ENCODE measurements at regions not wholly inside any gene's neighbourhood (a gene's known extent, or its start where the extent isn't known, plus 50 kb on each side); places are given as distances from the start of the nearest gene placed in this dataset.

- Histone ChIP-seq H4K20me1 (replicated peaks in 1 of 2; ENCODE audit: control insufficient read depth in 1 of 2, insufficient read depth in 2 of 2, low read length in 2 of 2) (no peaks in the 10 kb centered on the region), H2BK5ac (ENCODE audit: low read depth, low read length) (no peak overlapping the region), H3K4ac (replicated peaks; ENCODE audit: insufficient read length, low read depth, low read length) (no peak overlapping the region), H3K27ac (ENCODE audit: low read depth, low read length) (no peak overlapping the region), H3K23ac (ENCODE audit: insufficient read length) (no peak overlapping the region), H4K8ac (ENCODE audit: extremely low read depth, insufficient read depth, low read length) (no peak overlapping the region), H3K4me1 (replicated peaks in 1 of 4; ENCODE audit: control insufficient read depth in 3 of 4, insufficient read depth in 4 of 4, low read length in 3 of 4) (no peaks in the 10 kb centered on the region), H2BK20ac (ENCODE audit: low read length) (no peak overlapping the region), H4K5ac (ENCODE audit: insufficient read length, low read depth, low read length) (no peak overlapping the region), H3K9ac (replicated peaks in 1 of 4; ENCODE audit: extremely low read depth in 1 of 4, low read depth in 3 of 4, low read length in 3 of 4) (no peak overlapping the region), H3K18ac (ENCODE audit: extremely low read depth, low read length) (no peak overlapping the region), H3K4me3 (ENCODE audit: extremely low read depth in 1 of 4, insufficient read depth in 2 of 4, low read depth in 3 of 4, low read length in 4 of 4) (no peak overlapping the region), H3K79me2 (ENCODE audit: control insufficient read depth in 1 of 2, insufficient read depth in 2 of 2, low read length in 2 of 2) (no peaks in the 10 kb centered on the region), H4K91ac (replicated peaks; ENCODE audit: insufficient read length, low read length) (no peak overlapping the region), H2AK5ac (ENCODE audit: low read depth, low read length) (no peak overlapping the region), H2BK12ac (ENCODE audit: low read depth, low read length) (no peak overlapping the region), H3K27me3 (replicated peaks in 1 of 4; ENCODE audit: control insufficient read depth in 3 of 4, extremely low read depth in 1 of 4, insufficient read depth in 3 of 4, low read length in 3 of 4) (no peaks in the 10 kb centered on the region), H2AFZ (ENCODE audit: low read length) (no peak overlapping the region), H3K4me2 (ENCODE audit: insufficient read depth in 1 of 2, low read depth in 2 of 2, low read length in 2 of 2) (no peak overlapping the region), H3K23me2 (ENCODE audit: low read depth, low read length) (no peaks in the 10 kb centered on the region), H3K56ac (replicated peaks; ENCODE audit: insufficient read length, low read depth, low read length) (no peak overlapping the region), H3K79me1 (ENCODE audit: low read depth, low read length) (no peaks in the 10 kb centered on the region), H3K36me3 (ENCODE audit: control insufficient read depth in 2 of 4, insufficient read depth in 4 of 4, low read length in 3 of 4) (no peaks in the 10 kb centered on the region), H3K9me3 (ENCODE audit: insufficient read depth in 2 of 2, low read depth in 1 of 2, low read length in 1 of 2) (no peaks in the 10 kb centered on the region), H3K14ac (ENCODE audit: insufficient read length) (no peak overlapping the region), H2BK120ac (replicated peaks; ENCODE audit: low read depth, low read length) (no peak overlapping the region), H2BK15ac (ENCODE audit: low read length) (no peak overlapping the region)
- CTCF ChIA-PET (ENCODE audit: partially characterized antibody): no interaction called here
- POLR2A ChIA-PET (ENCODE audit: partially characterized antibody): no interaction called here
- 81% methylated on average over 1 of the region's 1 CpG; no CpG with 5 or more reads in 1 of the 2 experiments for WGBS, 2 experiments (ENCODE audit: extremely low coverage in 1 of 2, insufficient coverage in 1 of 2, insufficient read length in 1 of 2, insufficient replicate concordance in 2 of 2, low coverage in 1 of 2, low lambda C conversion rate in 2 of 2, missing lambda C conversion rate in 1 of 2)
- no peak for FAIRE-seq
- no peak for DNase-seq (ENCODE audit: low read depth in 1 of 2, low spot score in 2 of 2)
- TF ChIP-seq HDAC2 (IDR thresholded peaks at IDR 0.05; ENCODE audit: borderline replicate concordance in 1 of 2, low read depth in 2 of 2, low read length in 2 of 2): no peak
- no peak for TF ChIP-seq CEBPB (IDR thresholded peaks at IDR 0.05; ENCODE audit: low read depth, low read length)
- TF ChIP-seq EZH2 (IDR thresholded peaks at IDR 0.05; ENCODE audit: low read depth, low read length, severe bottlenecking): no peak
- TF ChIP-seq TEAD4 (IDR thresholded peaks at IDR 0.05; ENCODE audit: low read depth, low read length): no peak
- no peak for TF ChIP-seq ZNF274 (IDR thresholded peaks at IDR 0.05; ENCODE audit: borderline replicate concordance, extremely low read depth, low read length)
- no peak for TF ChIP-seq TAF7 (optimal IDR thresholded peaks at IDR 0.05; ENCODE audit: borderline replicate concordance, low read depth, low read length)
- no peak for TF ChIP-seq SIRT6 (IDR thresholded peaks at IDR 0.05; ENCODE audit: low read length)
Measured at GRCh38 chr11:109000531-109000930, 335.7 kb downstream of the DDX10 start.
